HEK293 (cell line): ENCODE measurements at regions not wholly inside any gene's neighbourhood (a gene's known extent, or its start where the extent isn't known, plus 50 kb on each side); places are given as distances from the start of the nearest gene placed in this dataset.

Experiments used
- HOXA7 ChIP-seq: sonication (generic); formaldehyde crosslinking; IDR thresholded peaks from 2 replicates; pipeline ENCODE4 v1.8.1; 2022; ENCODE audit warnings: missing genetic modification reagents, borderline replicate concordance
- KLF7 ChIP-seq: fragments of 450-650 bp; formaldehyde crosslinking; IDR thresholded peaks from 2 replicates; pipeline ENCODE4 v1.5.1; 2016; ENCODE audit warnings: missing biosample characterization, missing genetic modification characterization, borderline replicate concordance
- KLF9 ChIP-seq: fragments of 450-650 bp; formaldehyde crosslinking; IDR thresholded peaks from 2 replicates; pipeline ENCODE4 v1.5.1; 2016; ENCODE audit warnings: missing biosample characterization, missing genetic modification characterization, low read depth
- TCF7L2 ChIP-seq: IDR thresholded peaks from 2 replicates; pipeline ENCODE4 v1.6.1; 2011; ENCODE audit warnings: low read depth, mild to moderate bottlenecking, inconsistent platforms, low read length, moderate library complexity, borderline replicate concordance
- YY1 ChIP-seq: fragments of 450-650 bp; formaldehyde crosslinking; IDR thresholded peaks from 2 replicates; pipeline ENCODE4 v1.5.1; 2018; ENCODE audit warnings: missing biosample characterization, missing genetic modification characterization
- ZNF350 ChIP-seq: fragments of 450-650 bp; formaldehyde crosslinking; IDR thresholded peaks from 2 replicates; pipeline ENCODE4 v1.5.0; 2017; ENCODE audit warnings: missing biosample characterization, mild to moderate bottlenecking, missing genetic modification characterization
- ZNF366 ChIP-seq: fragments of 450-650 bp; formaldehyde crosslinking; conservative IDR thresholded peaks from 2 replicates; pipeline ENCODE4 v1.5.1; 2016; ENCODE audit warnings: missing biosample characterization, missing genetic modification characterization
- TF ChIP-seq, protein P1 (sequence below): fragments of 450-650 bp; formaldehyde crosslinking; IDR thresholded peaks from 2 replicates; pipeline ENCODE4 v1.5.1; 2016; ENCODE audit warnings: missing biosample characterization, missing genetic modification characterization
- TF ChIP-seq, protein P2 (sequence below): fragments of 450-650 bp; formaldehyde crosslinking; IDR thresholded peaks from 2 replicates; pipeline ENCODE4 v1.5.1; 2016; ENCODE audit warnings: missing biosample characterization, missing genetic modification characterization

DNA sequence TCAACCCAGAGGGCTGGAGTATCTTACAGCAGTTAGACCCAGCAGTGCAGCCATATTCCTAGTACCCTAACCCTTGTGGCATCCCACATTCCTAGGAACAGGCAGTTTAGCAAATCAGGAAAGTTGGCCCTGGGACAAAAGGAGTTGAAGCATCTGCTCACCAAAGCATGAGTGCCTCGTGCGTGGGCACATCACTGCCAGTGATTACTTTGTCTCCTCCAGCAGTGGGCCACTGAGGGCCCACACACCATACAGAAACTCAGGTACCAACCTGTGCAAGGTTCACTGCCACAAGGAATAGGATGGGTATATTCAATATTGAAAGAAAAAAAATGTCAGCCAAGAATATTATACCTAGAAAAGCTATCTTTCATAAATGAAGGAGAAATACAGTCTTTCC lies 227.5 kb upstream of the CNTN5 start:
- TF ChIP-seq KLF9 (tag by site-specific recombination) (no peak), TCF7L2 (no peak), ZNF350 (tag by site-specific recombination) (no peak), KLF7 (no peak), YY1 (no peak), HOXA7 (CRISPR knock-in tag) (no peak), ZNF366 (tag by site-specific recombination) (no peak)
- TF ChIP-seq, protein P1, sequence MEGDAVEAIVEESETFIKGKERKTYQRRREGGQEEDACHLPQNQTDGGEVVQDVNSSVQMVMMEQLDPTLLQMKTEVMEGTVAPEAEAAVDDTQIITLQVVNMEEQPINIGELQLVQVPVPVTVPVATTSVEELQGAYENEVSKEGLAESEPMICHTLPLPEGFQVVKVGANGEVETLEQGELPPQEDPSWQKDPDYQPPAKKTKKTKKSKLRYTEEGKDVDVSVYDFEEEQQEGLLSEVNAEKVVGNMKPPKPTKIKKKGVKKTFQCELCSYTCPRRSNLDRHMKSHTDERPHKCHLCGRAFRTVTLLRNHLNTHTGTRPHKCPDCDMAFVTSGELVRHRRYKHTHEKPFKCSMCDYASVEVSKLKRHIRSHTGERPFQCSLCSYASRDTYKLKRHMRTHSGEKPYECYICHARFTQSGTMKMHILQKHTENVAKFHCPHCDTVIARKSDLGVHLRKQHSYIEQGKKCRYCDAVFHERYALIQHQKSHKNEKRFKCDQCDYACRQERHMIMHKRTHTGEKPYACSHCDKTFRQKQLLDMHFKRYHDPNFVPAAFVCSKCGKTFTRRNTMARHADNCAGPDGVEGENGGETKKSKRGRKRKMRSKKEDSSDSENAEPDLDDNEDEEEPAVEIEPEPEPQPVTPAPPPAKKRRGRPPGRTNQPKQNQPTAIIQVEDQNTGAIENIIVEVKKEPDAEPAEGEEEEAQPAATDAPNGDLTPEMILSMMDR: no peak
- TF ChIP-seq, protein P2, sequence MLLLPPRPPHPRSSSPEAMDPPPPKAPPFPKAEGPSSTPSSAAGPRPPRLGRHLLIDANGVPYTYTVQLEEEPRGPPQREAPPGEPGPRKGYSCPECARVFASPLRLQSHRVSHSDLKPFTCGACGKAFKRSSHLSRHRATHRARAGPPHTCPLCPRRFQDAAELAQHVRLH (tag by site-specific recombination): no peak
